ENCODE measurements at regions not wholly inside any gene's neighbourhood (a gene's known extent, or its start where the extent isn't known, plus 50 kb on each side); places are given as distances from the start of the nearest gene placed in this dataset.

GRCh38 chr2:120423167-120423943 lies 77.4 kb downstream of the INHBB start:
- no peak for TF ChIP-seq CTCF (IDR thresholded peaks at IDR 0.05)
- no peak for TF ChIP-seq POLR2A (IDR thresholded peaks at IDR 0.05)
- no peak for TF ChIP-seq EP300 (IDR thresholded peaks at IDR 0.05)
